Heart left ventricle (tissue), 13 donors: ENCODE measurements at regions not wholly inside any gene's neighbourhood (a gene's known extent, or its start where the extent isn't known, plus 50 kb on each side); places are given as distances from the start of the nearest gene placed in this dataset.

Source experiments
- POLR2A ChIP-seq, 2 donors: fragments of 450-650 bp; IDR thresholded peaks; one replicate each; pipeline ENCODE4 v1.6.1; 2017; ENCODE audit warnings: antibody characterized with exemption in 2 of 2, mild to moderate bottlenecking in 2 of 2, moderate library complexity in 2 of 2
- TF ChIP-seq, protein P1 (sequence below), 12 donors: fragments of 200-600 bp; sonication (generic) in 4 of 12; IDR thresholded peaks; one replicate each; pipeline versions ENCODE4 v1.5.0 to v1.8.0; 2018 to 2022; ENCODE audit warnings: antibody characterized with exemption in 12 of 12, mild to moderate bottlenecking in 5 of 12
- donor health status: ischemic (EF 13 %, LVEDD 7.1; RV severe dilation, severe dysfunction).
- donor health status: DM: no; HTN: yes; CAD: no.
- donor health status: DM: no; HTN: no; CAD: no.
- donor health status: ischemic (EF 25% LVEDD 6.9; RV normal size, moderate dysfunction).
- donor health status: ischemic (EF 25% LVEDD 5.7; RV mildly dilated, moderate dysfunction).
- donor health status: ischemic (EF 35%, LVEDD 5.7; RV mildly dilated, moderate dysfunction).
- donor health status: nonischemic (EF 11% LVEDD 7.7; RV severe dilation, severe dysfunction).
- donor health status: DM: yes; HTN: yes; CAD: no.
- donor health status: PGD.
- donor health status: ischemic (EF 29% LVEDD 5.4; RV normal size, mild dysfunction).
- donor health status: nonischemic (EF 23%, LVEDD 6.1; RV moderate dilation, normal function).

DNA sequence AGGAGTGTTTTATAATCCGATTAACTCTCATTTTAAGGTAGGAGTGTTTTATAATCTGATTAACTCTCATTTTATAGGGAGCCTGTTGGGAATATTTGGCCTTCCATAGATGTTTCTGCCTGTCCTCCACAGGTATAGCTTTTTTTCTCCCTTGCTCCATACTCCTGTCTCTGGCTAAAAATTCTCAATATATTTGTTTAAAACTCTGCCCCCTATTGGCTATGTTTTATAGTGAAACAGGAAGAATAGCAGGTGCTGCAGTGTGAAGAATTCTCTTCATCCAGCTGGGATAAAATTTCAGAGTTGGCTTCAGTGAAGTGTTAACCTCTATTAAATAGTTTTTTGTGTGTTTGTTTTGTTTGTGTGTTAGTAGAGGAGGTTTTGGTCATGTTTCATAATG is 1046.0 kb upstream of the TMEFF2 start:
- TF ChIP-seq, protein P1, sequence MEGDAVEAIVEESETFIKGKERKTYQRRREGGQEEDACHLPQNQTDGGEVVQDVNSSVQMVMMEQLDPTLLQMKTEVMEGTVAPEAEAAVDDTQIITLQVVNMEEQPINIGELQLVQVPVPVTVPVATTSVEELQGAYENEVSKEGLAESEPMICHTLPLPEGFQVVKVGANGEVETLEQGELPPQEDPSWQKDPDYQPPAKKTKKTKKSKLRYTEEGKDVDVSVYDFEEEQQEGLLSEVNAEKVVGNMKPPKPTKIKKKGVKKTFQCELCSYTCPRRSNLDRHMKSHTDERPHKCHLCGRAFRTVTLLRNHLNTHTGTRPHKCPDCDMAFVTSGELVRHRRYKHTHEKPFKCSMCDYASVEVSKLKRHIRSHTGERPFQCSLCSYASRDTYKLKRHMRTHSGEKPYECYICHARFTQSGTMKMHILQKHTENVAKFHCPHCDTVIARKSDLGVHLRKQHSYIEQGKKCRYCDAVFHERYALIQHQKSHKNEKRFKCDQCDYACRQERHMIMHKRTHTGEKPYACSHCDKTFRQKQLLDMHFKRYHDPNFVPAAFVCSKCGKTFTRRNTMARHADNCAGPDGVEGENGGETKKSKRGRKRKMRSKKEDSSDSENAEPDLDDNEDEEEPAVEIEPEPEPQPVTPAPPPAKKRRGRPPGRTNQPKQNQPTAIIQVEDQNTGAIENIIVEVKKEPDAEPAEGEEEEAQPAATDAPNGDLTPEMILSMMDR (IDR thresholded peaks at IDR 0.05), result no peak
- TF ChIP-seq POLR2A (IDR thresholded peaks at IDR 0.05), result no peak
